ENCODE measurements at regions not wholly inside any gene's neighbourhood (a gene's known extent, or its start where the extent isn't known, plus 50 kb on each side); places are given as distances from the start of the nearest gene placed in this dataset.

DNA sequence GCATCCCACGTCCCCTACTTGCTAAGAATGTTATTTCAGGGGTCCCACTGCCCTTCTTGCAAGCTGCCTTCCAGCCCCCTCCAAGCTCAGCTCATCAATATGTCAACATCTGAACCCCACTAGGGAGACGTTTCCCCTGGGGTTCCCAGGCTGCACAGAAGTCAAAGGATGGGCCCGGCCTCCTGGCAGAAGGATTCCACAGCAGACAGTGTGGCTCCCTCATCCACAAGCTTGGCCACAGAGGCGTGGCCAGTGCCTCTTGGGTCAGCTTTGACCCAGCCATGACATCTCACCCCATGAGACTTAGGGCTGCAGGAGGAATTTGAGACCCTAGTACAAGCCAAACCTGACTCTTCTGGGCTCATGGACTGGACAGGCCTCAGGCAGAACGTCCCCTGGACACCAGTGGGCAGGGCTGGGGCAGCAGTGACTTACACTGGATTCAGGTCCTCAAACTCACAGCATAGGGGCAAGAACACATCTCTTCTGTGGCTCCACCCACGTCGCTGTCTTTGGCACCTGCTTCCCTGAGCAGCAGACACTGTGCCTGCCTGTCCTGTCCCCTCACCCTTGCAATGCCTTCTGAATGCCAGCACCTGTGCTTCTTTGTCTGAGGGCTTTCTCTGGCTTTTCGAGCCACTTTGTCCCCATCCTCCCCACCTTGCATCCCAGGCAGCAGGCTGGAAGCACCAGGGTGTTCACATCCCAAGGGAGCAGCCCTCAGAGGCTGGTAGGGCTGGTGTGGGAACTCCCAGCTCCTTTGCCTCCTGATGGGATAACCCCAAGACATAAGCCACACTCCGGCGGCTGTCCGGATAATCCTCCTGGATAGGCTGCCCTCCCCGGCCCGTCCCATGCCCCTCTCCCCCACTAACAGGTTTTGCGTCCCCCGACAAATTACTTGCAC lies 56.0 kb upstream of the ENPP7 start:
- intact Hi-C loops (cut with micrococcal nuclease): no loop called here
- peaks cover 27 to 28% of the 10 kb centered on the region in 2 donors for H3K27me3 Mint-ChIP-seq
- peaks cover 0 to 3% of the 10 kb centered on the region in 2 donors for H3K36me3 Mint-ChIP-seq
- H3K27ac Mint-ChIP-seq: no peak overlapping the region
- no peaks in the 10 kb centered on the region for H3K4me1 Mint-ChIP-seq
- Histone ChIP-seq H3K4me3 (ENCODE audit: low read length in 2 of 2) (no peak overlapping the region), H3K4me1 (ENCODE audit: insufficient read depth, low read length) (no peaks in the 10 kb centered on the region), H3K36me3 (ENCODE audit: insufficient read depth, low read length) (no peaks in the 10 kb centered on the region), H3K9me3 (ENCODE audit: control insufficient read depth in 1 of 2, low read length in 2 of 2) (peaks cover 0 to 6% of the 10 kb centered on the region in 2 donors), H3K27ac (ENCODE audit: low read depth, low read length) (no peak overlapping the region), H3K27me3 (ENCODE audit: insufficient read depth, low read length) (no peaks in the 10 kb centered on the region)
- ChIA-PET CTCF (ENCODE audit: partially characterized antibody) (no interaction called here), POLR2A (ENCODE audit: partially characterized antibody) (no interaction called here)
- H3K4me3 Mint-ChIP-seq: no peak overlapping the region
- DNase-seq: no peak
- H3K9me3 Mint-ChIP-seq: peaks cover 6 to 33% (median 22%) of the 10 kb centered on the region in 8 donors

DNA sequence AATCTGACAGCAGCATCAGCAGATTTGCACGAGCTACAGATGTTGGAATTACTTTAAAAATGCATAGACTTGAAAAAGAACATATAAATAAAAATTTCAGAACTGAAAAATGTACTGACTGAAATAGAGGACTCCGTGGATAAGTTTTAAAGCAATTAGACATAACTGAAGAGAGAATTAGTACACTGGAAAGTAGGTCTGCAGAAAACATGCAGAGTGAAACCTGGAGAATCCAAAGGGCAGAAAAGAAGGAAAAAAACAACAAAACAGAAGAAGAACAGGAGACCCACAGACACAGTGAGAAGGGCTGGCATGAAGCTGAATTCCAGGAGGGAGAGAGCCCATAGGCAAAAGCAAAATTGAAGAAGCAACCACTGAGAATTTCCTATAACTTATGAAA lies 57.2 kb upstream of the ENPP7 start:
- Histone ChIP-seq H3K27ac (ENCODE audit: low read depth, low read length) (no peak overlapping the region), H3K9me3 (ENCODE audit: control insufficient read depth in 1 of 2, low read length in 2 of 2) (peaks cover 0 to 6% of the 10 kb centered on the region in 2 donors), H3K4me3 (ENCODE audit: low read length in 2 of 2) (no peak overlapping the region), H3K27me3 (ENCODE audit: insufficient read depth, low read length) (no peaks in the 10 kb centered on the region), H3K36me3 (ENCODE audit: insufficient read depth, low read length) (no peaks in the 10 kb centered on the region), H3K4me1 (ENCODE audit: insufficient read depth, low read length) (no peaks in the 10 kb centered on the region)
- peak overlapping the region in 1 of 8 donors; percentile 7 for H3K4me3 Mint-ChIP-seq
- H3K27me3 Mint-ChIP-seq: peaks cover 30 to 31% of the 10 kb centered on the region in 2 donors
- no peak overlapping the region for H3K27ac Mint-ChIP-seq
- peaks cover 6 to 33% (median 22%) of the 10 kb centered on the region in 8 donors for H3K9me3 Mint-ChIP-seq
- intact Hi-C loops (cut with micrococcal nuclease): no loop called here
- ChIA-PET POLR2A (ENCODE audit: partially characterized antibody) (no interaction called here), CTCF (ENCODE audit: partially characterized antibody) (no interaction called here)
- no peaks in the 10 kb centered on the region for H3K4me1 Mint-ChIP-seq
- peaks cover 0 to 3% of the 10 kb centered on the region in 2 donors for H3K36me3 Mint-ChIP-seq
- no peak for DNase-seq

DNA sequence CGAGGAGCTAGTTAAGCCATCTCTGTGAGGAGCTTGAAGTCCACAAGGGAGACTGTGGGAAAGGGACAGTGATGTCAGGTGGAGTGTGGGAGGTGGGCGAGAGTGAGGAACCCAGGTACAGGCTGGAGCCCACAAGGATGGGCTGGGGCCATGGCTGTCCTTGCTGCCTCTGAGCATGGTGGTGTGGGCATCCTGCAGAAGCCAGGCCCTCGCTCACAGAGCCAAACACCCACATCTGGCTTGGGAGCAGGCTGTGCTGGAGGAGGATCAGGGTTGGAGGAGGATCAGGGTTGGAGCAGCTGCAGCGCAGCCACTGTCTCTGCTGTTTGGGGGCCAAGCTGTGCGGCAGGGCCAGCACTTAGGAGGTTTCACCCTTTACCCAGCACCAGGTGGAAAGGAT lies 58.2 kb upstream of the ENPP7 start:
- no peak overlapping the region for H3K27ac ChIP-seq (ENCODE audit: low read depth, low read length)
- H3K27me3 Mint-ChIP-seq: peaks cover 31 to 35% of the 10 kb centered on the region in 2 donors
- POLR2A ChIA-PET (ENCODE audit: partially characterized antibody): no interaction called here
- no peak for DNase-seq
- CTCF ChIA-PET (ENCODE audit: partially characterized antibody): no interaction called here
- H3K27me3 ChIP-seq (ENCODE audit: insufficient read depth, low read length): no peaks in the 10 kb centered on the region
- no peak overlapping the region for H3K4me3 ChIP-seq (ENCODE audit: low read length in 2 of 2)
- H3K9me3 ChIP-seq (ENCODE audit: control insufficient read depth in 1 of 2, low read length in 2 of 2): peaks cover 0 to 6% of the 10 kb centered on the region in 2 donors
- H3K27ac Mint-ChIP-seq: no peak overlapping the region
- no peaks in the 10 kb centered on the region for H3K36me3 ChIP-seq (ENCODE audit: insufficient read depth, low read length)
- peaks cover 0 to 3% of the 10 kb centered on the region in 2 donors for H3K36me3 Mint-ChIP-seq
- no peaks in the 10 kb centered on the region for H3K4me1 Mint-ChIP-seq
- peaks cover 6 to 33% (median 22%) of the 10 kb centered on the region in 8 donors for H3K9me3 Mint-ChIP-seq
- no peaks in the 10 kb centered on the region for H3K4me1 ChIP-seq (ENCODE audit: insufficient read depth, low read length)
- H3K4me3 Mint-ChIP-seq: no peak overlapping the region
- intact Hi-C loops (cut with micrococcal nuclease): no loop called here

DNA sequence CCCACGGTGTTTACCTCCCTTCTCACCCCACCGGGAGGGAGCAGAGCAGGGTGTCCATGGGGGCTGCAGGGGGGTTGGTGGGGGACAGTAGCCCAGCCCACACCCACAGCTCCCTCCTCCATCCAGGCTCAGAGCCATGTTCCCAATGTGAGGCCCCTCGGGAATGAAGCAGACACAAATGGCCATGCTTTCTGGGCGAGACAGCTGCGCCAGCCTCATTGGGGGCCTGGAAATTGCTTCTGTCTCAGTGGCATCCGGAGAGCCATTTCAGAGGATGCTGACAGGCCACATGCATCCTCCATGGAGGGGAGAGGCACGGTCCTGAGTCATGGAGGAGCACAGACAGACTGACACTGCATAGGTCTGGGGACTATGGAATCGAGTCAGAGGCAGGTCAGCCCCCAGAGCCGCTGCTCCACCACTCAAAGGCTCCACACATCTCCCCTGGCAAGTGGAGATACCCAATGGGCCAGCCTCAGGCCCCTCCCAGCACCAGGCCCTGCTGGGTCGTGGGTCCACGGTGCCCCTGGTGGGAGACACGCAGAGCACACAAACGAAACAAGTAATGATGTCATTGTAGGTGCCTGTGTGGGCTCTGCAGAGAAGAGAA lies 59.6 kb upstream of the ENPP7 start:
- H3K4me1 ChIP-seq (ENCODE audit: insufficient read depth, low read length): no peaks in the 10 kb centered on the region
- peaks cover 0 to 6% of the 10 kb centered on the region in 2 donors for H3K9me3 ChIP-seq (ENCODE audit: control insufficient read depth in 1 of 2, low read length in 2 of 2)
- Mint-ChIP-seq H3K4me3 (no peak overlapping the region), H3K4me1 (no peaks in the 10 kb centered on the region), H3K27ac (no peak overlapping the region), H3K36me3 (peaks cover 0 to 3% of the 10 kb centered on the region in 2 donors), H3K27me3 (peaks cover 32 to 34% of the 10 kb centered on the region in 2 donors), H3K9me3 (peaks cover 6 to 33% (median 22%) of the 10 kb centered on the region in 8 donors)
- no peak overlapping the region for H3K27ac ChIP-seq (ENCODE audit: low read depth, low read length)
- ChIA-PET POLR2A (ENCODE audit: partially characterized antibody) (no interaction called here), CTCF (ENCODE audit: partially characterized antibody) (no interaction called here)
- no peak for DNase-seq
- H3K36me3 ChIP-seq (ENCODE audit: insufficient read depth, low read length): no peaks in the 10 kb centered on the region
- no peak overlapping the region for H3K4me3 ChIP-seq (ENCODE audit: low read length in 2 of 2)
- intact Hi-C loops (cut with micrococcal nuclease): no loop called here
- no peaks in the 10 kb centered on the region for H3K27me3 ChIP-seq (ENCODE audit: insufficient read depth, low read length)

DNA sequence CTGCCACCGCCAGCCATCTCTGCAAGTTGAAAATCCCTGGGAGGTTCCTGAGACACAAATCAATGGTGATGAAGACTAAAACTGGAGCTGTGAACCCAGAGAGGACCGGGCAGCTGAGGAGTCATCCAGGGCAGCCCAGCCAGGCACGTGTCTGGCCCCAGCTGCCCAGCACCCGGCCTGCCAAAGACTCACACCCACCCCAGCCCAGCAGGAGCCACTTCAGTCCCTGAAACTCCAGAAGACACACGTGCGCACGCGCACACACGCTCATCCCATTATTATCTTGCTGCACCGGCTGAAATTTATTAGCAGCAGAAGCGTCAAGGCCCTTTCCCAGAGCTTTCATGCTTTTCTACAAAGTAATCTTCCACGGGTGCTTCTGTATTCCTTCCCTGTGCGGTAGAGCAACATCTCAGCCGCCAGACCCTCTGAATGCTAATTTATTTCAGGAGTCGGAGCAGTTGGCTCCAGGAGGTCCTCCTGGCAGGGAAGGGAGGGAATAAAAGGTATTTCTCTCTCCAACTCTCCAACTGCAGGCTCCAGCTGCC lies 59.8 kb upstream of the RBFOX3 start:
- intact Hi-C loops (cut with micrococcal nuclease): no loop called here
- Mint-ChIP-seq H3K9me3 (peaks cover 6 to 31% (median 22%) of the 10 kb centered on the region in 8 donors), H3K27me3 (peaks cover 27 to 31% of the 10 kb centered on the region in 2 donors), H3K27ac (no peak overlapping the region), H3K36me3 (peaks cover 0 to 3% of the 10 kb centered on the region in 2 donors), H3K4me1 (no peaks in the 10 kb centered on the region), H3K4me3 (no peak overlapping the region)
- Histone ChIP-seq H3K27me3 (ENCODE audit: insufficient read depth, low read length) (no peaks in the 10 kb centered on the region), H3K36me3 (ENCODE audit: insufficient read depth, low read length) (no peaks in the 10 kb centered on the region), H3K27ac (ENCODE audit: low read depth, low read length) (no peak overlapping the region), H3K4me1 (ENCODE audit: insufficient read depth, low read length) (no peaks in the 10 kb centered on the region), H3K9me3 (ENCODE audit: control insufficient read depth in 1 of 2, low read length in 2 of 2) (peaks cover 0 to 6% of the 10 kb centered on the region in 2 donors), H3K4me3 (ENCODE audit: low read length in 2 of 2) (no peak overlapping the region)
- ChIA-PET CTCF (ENCODE audit: partially characterized antibody) (no interaction called here), POLR2A (ENCODE audit: partially characterized antibody) (no interaction called here)
- no peak for DNase-seq

DNA sequence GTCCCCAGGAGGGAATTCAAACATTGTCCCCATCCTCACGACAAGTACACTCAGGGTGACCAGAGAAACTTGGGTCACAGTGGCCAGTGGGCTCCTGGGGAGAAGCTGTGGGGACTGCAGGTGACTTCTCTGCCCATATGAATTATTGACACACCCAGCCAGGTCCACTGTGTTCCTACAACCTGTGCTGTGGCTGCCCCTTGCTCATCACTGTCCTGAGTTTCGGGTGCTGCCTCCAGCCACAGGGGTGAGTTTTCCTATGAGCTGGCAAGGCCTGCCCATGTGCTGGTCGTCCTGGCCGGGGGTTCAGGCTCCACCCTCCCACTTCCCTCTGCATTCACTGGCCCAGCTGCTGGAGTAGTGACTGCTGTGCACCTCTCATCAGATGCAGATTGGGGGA lies 59.0 kb upstream of the RBFOX3 start:
- Mint-ChIP-seq H3K27ac (no peak overlapping the region), H3K36me3 (peaks cover 0 to 3% of the 10 kb centered on the region in 2 donors), H3K4me3 (no peak overlapping the region), H3K27me3 (peaks cover 29 to 35% of the 10 kb centered on the region in 2 donors), H3K9me3 (peaks cover 6 to 31% (median 22%) of the 10 kb centered on the region in 8 donors), H3K4me1 (peaks cover 0 to 4% (median under 1%) of the 10 kb centered on the region in 4 donors)
- Histone ChIP-seq H3K4me3 (ENCODE audit: low read length in 2 of 2) (no peak overlapping the region), H3K4me1 (ENCODE audit: insufficient read depth, low read length) (no peaks in the 10 kb centered on the region), H3K36me3 (ENCODE audit: insufficient read depth, low read length) (no peaks in the 10 kb centered on the region), H3K27me3 (ENCODE audit: insufficient read depth, low read length) (peaks cover under 1% of the 10 kb centered on the region), H3K27ac (ENCODE audit: low read depth, low read length) (no peak overlapping the region), H3K9me3 (ENCODE audit: control insufficient read depth in 1 of 2, low read length in 2 of 2) (peaks cover 0 to 6% of the 10 kb centered on the region in 2 donors)
- POLR2A ChIA-PET (ENCODE audit: partially characterized antibody): no interaction called here
- CTCF ChIA-PET (ENCODE audit: partially characterized antibody): no interaction called here
- DNase-seq: no peak
- intact Hi-C loops (cut with micrococcal nuclease): no loop called here
